ENCODE measurements at regions not wholly inside any gene's neighbourhood (a gene's known extent, or its start where the extent isn't known, plus 50 kb on each side); places are given as distances from the start of the nearest gene placed in this dataset.

GRCh38 chr1:8167936-8168335, 141.8 kb upstream of the ERRFI1 start:
- ATAC-seq (ENCODE audit: insufficient number of reproducible peaks, low FRiP score, low read depth) (no peak), DNase-seq (ENCODE audit: low spot score) (no peak)
- peaks cover 0 to 14% of the 10 kb centered on the region in 2 donors for H3K4me1 ChIP-seq (ENCODE audit: control insufficient read depth in 1 of 2, low read depth in 2 of 2)
- TF ChIP-seq CTCF (IDR thresholded peaks at IDR 0.05), result no peak
- no peak overlapping the region for H3K27ac ChIP-seq
- H3K36me3 ChIP-seq, result no peaks in the 10 kb centered on the region
- H3K27me3 ChIP-seq (replicated peaks; ENCODE audit: insufficient read depth), result no peaks in the 10 kb centered on the region
- no peak overlapping the region for H3K4me3 ChIP-seq
- no peaks in the 10 kb centered on the region for H3K9me3 ChIP-seq

GRCh38 chr1:8166406-8166805, 140.3 kb upstream of the ERRFI1 start:
- no peak overlapping the region for H3K27ac ChIP-seq
- ATAC-seq (ENCODE audit: insufficient number of reproducible peaks, low FRiP score, low read depth) (no peak), DNase-seq (ENCODE audit: low spot score) (no peak)
- TF ChIP-seq CTCF (IDR thresholded peaks at IDR 0.05), result no peak
- H3K27me3 ChIP-seq (replicated peaks; ENCODE audit: insufficient read depth), result no peaks in the 10 kb centered on the region
- no peaks in the 10 kb centered on the region for H3K36me3 ChIP-seq
- no peak overlapping the region for H3K4me3 ChIP-seq
- H3K4me1 ChIP-seq (ENCODE audit: control insufficient read depth in 1 of 2, low read depth in 2 of 2), result peaks cover 0 to 14% of the 10 kb centered on the region in 2 donors
- H3K9me3 ChIP-seq, result no peaks in the 10 kb centered on the region

- ATAC-seq (ENCODE audit: insufficient number of reproducible peaks, low FRiP score, low read depth), result no peak
- Histone ChIP-seq H3K27ac (no peak overlapping the region), H3K4me3 (no peak overlapping the region), H3K9me3 (no peaks in the 10 kb centered on the region), H3K4me1 (ENCODE audit: control insufficient read depth in 1 of 2, low read depth in 2 of 2) (peaks cover 0 to 14% of the 10 kb centered on the region in 2 donors), H3K27me3 (replicated peaks; ENCODE audit: insufficient read depth) (no peaks in the 10 kb centered on the region), H3K36me3 (no peaks in the 10 kb centered on the region)
- no peak for DNase-seq (ENCODE audit: low spot score)
- no peak for TF ChIP-seq CTCF (IDR thresholded peaks at IDR 0.05)
Measured at GRCh38 chr1:8165595-8166360, 139.7 kb upstream of the ERRFI1 start.

GRCh38 chr1:8164670-8165069, 138.6 kb upstream of the ERRFI1 start:
- H3K36me3 ChIP-seq, result no peaks in the 10 kb centered on the region
- ATAC-seq (ENCODE audit: insufficient number of reproducible peaks, low FRiP score, low read depth) (no peak), DNase-seq (ENCODE audit: low spot score) (no peak)
- no peaks in the 10 kb centered on the region for H3K27me3 ChIP-seq (replicated peaks; ENCODE audit: insufficient read depth)
- no peak overlapping the region for H3K4me3 ChIP-seq
- no peaks in the 10 kb centered on the region for H3K9me3 ChIP-seq
- peaks cover 0 to 9% of the 10 kb centered on the region in 2 donors for H3K4me1 ChIP-seq (ENCODE audit: control insufficient read depth in 1 of 2, low read depth in 2 of 2)
- no peak for TF ChIP-seq CTCF (IDR thresholded peaks at IDR 0.05)
- H3K27ac ChIP-seq, result no peak overlapping the region

GRCh38 chr1:8163039-8163438, 136.9 kb upstream of the ERRFI1 start:
- H3K27me3 ChIP-seq (replicated peaks; ENCODE audit: insufficient read depth), result no peaks in the 10 kb centered on the region
- no peak for ATAC-seq (ENCODE audit: insufficient number of reproducible peaks, low FRiP score, low read depth)
- no peak for DNase-seq (ENCODE audit: low spot score)

More at GRCh38 chr1:8163039-8163438, 136.9 kb upstream of the ERRFI1 start:
- TF ChIP-seq CTCF (IDR thresholded peaks at IDR 0.05), result no peak
- Histone ChIP-seq H3K36me3 (no peaks in the 10 kb centered on the region), H3K9me3 (no peaks in the 10 kb centered on the region), H3K27ac (no peak overlapping the region), H3K4me3 (no peak overlapping the region), H3K4me1 (ENCODE audit: control insufficient read depth in 1 of 2, low read depth in 2 of 2) (no peaks in the 10 kb centered on the region)

Measured in thoracic aorta (tissue), 2 donors.